H1 (cell line): ENCODE measurements at regions not wholly inside any gene's neighbourhood (a gene's known extent, or its start where the extent isn't known, plus 50 kb on each side); places are given as distances from the start of the nearest gene placed in this dataset.

Experiments
- POLR2A ChIP-seq, 2 experiments: IDR thresholded peaks; 1 replicate in 1 of 2; 2 replicates in 1 of 2; pipeline ENCODE4 v1.6.1; 2011; ENCODE audit warnings: low read depth in 2 of 2, low read length in 2 of 2, mild to moderate bottlenecking in 2 of 2; ENCODE audit errors: control extremely low read depth in 1 of 2
- RFX5 ChIP-seq: IDR thresholded peaks from 2 replicates; pipeline ENCODE4 v1.6.1; 2011; ENCODE audit warnings: low read depth, low read length, improper control_type of control experiment, borderline replicate concordance
- TF ChIP-seq, protein P1 (sequence below), 3 experiments: IDR thresholded peaks; 1 replicate in 2 of 3; 2 replicates in 1 of 3; pipeline versions ENCODE4 v1.5.1 to v1.6.1; 2011; ENCODE audit warnings: low read length in 3 of 3, mild to moderate bottlenecking in 3 of 3, inconsistent platforms in 2 of 3, low read depth in 1 of 3, moderate library complexity in 1 of 3; ENCODE audit not compliant: insufficient read depth in 1 of 3; ENCODE audit errors: control extremely low read depth in 1 of 3

DNA sequence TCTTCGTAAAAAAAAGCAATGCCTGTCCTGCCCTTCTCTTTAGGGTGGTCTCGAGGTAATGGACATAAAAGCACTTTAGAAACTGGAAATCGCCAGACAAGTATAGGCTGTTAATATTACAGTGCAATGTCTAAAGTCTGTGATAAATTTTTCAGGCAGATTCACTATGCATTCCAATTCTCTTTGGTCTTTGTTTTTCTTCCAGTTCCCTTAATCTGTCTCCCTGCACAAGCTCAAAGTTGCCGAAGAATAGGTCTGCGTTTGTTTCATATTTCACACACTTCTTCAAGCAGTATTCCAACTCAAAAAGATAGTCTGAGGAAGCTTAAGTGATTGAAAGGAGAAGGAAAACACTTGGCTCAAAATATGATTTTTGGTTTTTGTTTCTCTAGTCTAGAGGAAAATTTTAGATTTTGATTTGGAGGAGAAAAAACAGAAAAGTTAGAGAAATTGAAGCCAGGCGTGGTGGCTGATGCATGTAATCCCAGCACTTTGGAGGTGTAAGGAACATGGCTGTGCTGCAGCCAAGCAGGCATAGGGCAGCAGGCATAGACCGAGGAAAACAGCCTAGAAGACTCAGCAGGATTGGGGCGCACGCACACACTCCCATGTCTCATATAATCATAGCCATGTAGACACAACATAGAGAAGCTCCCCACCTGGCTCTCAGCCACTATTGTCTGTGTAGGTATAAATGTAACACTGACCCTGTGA lies 96.2 kb upstream of the TMPO start:
- TF ChIP-seq, protein P1, sequence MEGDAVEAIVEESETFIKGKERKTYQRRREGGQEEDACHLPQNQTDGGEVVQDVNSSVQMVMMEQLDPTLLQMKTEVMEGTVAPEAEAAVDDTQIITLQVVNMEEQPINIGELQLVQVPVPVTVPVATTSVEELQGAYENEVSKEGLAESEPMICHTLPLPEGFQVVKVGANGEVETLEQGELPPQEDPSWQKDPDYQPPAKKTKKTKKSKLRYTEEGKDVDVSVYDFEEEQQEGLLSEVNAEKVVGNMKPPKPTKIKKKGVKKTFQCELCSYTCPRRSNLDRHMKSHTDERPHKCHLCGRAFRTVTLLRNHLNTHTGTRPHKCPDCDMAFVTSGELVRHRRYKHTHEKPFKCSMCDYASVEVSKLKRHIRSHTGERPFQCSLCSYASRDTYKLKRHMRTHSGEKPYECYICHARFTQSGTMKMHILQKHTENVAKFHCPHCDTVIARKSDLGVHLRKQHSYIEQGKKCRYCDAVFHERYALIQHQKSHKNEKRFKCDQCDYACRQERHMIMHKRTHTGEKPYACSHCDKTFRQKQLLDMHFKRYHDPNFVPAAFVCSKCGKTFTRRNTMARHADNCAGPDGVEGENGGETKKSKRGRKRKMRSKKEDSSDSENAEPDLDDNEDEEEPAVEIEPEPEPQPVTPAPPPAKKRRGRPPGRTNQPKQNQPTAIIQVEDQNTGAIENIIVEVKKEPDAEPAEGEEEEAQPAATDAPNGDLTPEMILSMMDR (IDR thresholded peaks at IDR 0.05; ENCODE audit: control extremely low read depth in 1 of 3, insufficient read depth in 1 of 3, low read depth in 1 of 3, low read length in 3 of 3), result no peak
- TF ChIP-seq POLR2A (IDR thresholded peaks at IDR 0.05; ENCODE audit: control extremely low read depth in 1 of 2, low read depth in 2 of 2, low read length in 2 of 2) (no peak), RFX5 (no peak)
